ENCODE measurements at regions not wholly inside any gene's neighbourhood (a gene's known extent, or its start where the extent isn't known, plus 50 kb on each side); places are given as distances from the start of the nearest gene placed in this dataset.

DNA sequence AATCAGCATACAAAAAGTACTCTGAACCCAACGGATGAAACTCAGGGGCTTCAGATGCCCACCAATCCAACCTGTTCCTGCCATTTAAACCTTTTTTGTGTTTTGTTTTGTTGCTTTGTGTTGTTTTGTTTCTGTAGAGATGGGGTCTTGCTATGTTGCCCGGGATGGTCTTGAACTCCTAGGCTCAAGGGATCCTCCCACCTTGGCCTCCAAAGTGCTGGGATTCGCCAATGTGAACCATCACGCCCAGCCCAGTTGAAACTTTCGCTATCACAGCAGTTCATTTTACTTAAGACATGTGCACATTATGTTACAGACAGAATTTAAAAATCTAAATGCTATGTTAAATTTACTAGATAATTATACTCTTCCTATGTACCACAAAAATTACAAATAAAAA, 101.6 kb downstream of the SKIDA1 start:
- TF ChIP-seq EZH2 (IDR thresholded peaks at IDR 0.05; ENCODE audit: low read length, missing control alignments) (no peak), CTCF (conservative IDR thresholded peaks at IDR 0.05 in 1 of 2, IDR thresholded peaks at IDR 0.05 in 1 of 2; ENCODE audit: low read depth in 1 of 2, low read length in 2 of 2) (no peak)
